HCT116 (cell line): ENCODE measurements at regions not wholly inside any gene's neighbourhood (a gene's known extent, or its start where the extent isn't known, plus 50 kb on each side); places are given as distances from the start of the nearest gene placed in this dataset.

Experiments used
- ATAC-seq: fragments of 200-7000 bp; cut with Tn5 transposase; 2 replicates; pipeline ENCODE4 v1.9.1; 2020; ENCODE audit warnings: mild to moderate bottlenecking, moderate library complexity
- BruUV-seq: library from RNA; stranded (reverse); fragments of 400-500 nt; replicated peaks from 2 replicates; lab custom pipeline; 2021; lab: Mats Ljungman, UMichigan
- CTCF ChIA-PET: fragments of 300-600 bp; sonication (Branson Sonifier 250); formaldehyde crosslinking; loops from one replicate; lab custom pipeline; 2021; ENCODE audit warnings: antibody characterized with exemption; lab: Charles Lee
- POLR2A ChIA-PET: fragments of 300-600, 350-600 bp; sonication (Branson Sonifier 250); formaldehyde crosslinking; loops from one replicate; lab custom pipeline; 2021; ENCODE audit warnings: antibody characterized with exemption; lab: Charles Lee
- RAD21 ChIA-PET, 2 experiments: fragments of 300-600 bp; sonication (Branson Sonifier 250); formaldehyde crosslinking; loops; one replicate each; lab custom pipeline; 2023; ENCODE audit warnings: low total read pairs in 2 of 2; ENCODE audit not compliant: uncharacterized antibody in 2 of 2, unreplicated experiment in 2 of 2, low non-redundant PET in 1 of 2; lab: Charles Lee
- DNase-seq: peaks from one replicate; pipeline ENCODE4 v3.0.0-alpha.2; 2010; ENCODE audit warnings: low read depth, low spot score
- H2AFZ ChIP-seq: fragments of 200-600 bp; shearing (Covaris generic), sonication (generic); 2 replicates; pipeline ENCODE4 v1.6.1; 2017; ENCODE audit warnings: low read depth, mixed run types, mixed read lengths, antibody characterized with exemption, low read length; ENCODE audit not compliant: poor library complexity, severe bottlenecking
- H3K27ac ChIP-seq: 2 replicates; pipeline ENCODE4 v1.5.1; 2012; ENCODE audit warnings: low read depth, low read length
- H3K27me3 ChIP-seq: fragments of 200-600 bp; sonication (generic); 2 replicates; pipeline ENCODE4 v1.6.1; 2016; ENCODE audit warnings: mixed run types, low read length, mixed read lengths; ENCODE audit not compliant: insufficient read depth
- H3K36me3 ChIP-seq, 2 experiments: fragments of 200-500 bp in 1 of 2; fragments of 200-600 bp in 1 of 2; sonication (Bioruptor generic) in 1 of 2; sonication (generic) in 1 of 2; 2 replicates each; pipeline versions ENCODE4 v1.5.1 to v1.6.1; 2014 to 2016; ENCODE audit warnings: low read length in 2 of 2, inconsistent platforms in 1 of 2, mixed read lengths in 1 of 2, mixed run types in 1 of 2; ENCODE audit not compliant: insufficient read depth in 2 of 2, control insufficient read depth in 1 of 2
- H3K4me1 ChIP-seq, 2 experiments: fragments of 200-600 bp in 1 of 2; sonication (generic) in 1 of 2; 2 replicates each; pipeline versions ENCODE4 v1.5.1 to v1.6.1; 2012 to 2017; ENCODE audit warnings: low read length in 2 of 2, inconsistent platforms in 1 of 2, mild to moderate bottlenecking in 1 of 2, mixed read lengths in 1 of 2, mixed run types in 1 of 2, moderate library complexity in 1 of 2; ENCODE audit not compliant: insufficient read depth in 2 of 2, control insufficient read depth in 1 of 2
- H3K4me2 ChIP-seq: fragments of 200-600 bp; sonication (generic); 2 replicates; pipeline ENCODE4 v1.6.1; 2017; ENCODE audit warnings: mixed run types, low read length, mixed read lengths
- H3K4me3 ChIP-seq, 2 experiments: fragments of 200-600 bp in 1 of 2; sonication (generic) in 1 of 2; replicated peaks in 1 of 2; 2 replicates each; pipeline ENCODE4 v1.5.1; 2011 to 2016; ENCODE audit warnings: low read length in 2 of 2, control low read depth in 1 of 2, low read depth in 1 of 2, mild to moderate bottlenecking in 1 of 2, mixed read lengths in 1 of 2, mixed run types in 1 of 2
- H3K79me2 ChIP-seq: fragments of 200-600 bp; sonication (generic); 2 replicates; pipeline ENCODE4 v1.6.1; 2017; ENCODE audit warnings: mild to moderate bottlenecking, mixed run types, low read length, moderate library complexity, mixed read lengths; ENCODE audit not compliant: insufficient read depth
- H3K9ac ChIP-seq: fragments of 200-600 bp; sonication (generic); 2 replicates; pipeline ENCODE4 v1.6.1; 2016; ENCODE audit warnings: low read length, mixed read lengths
- H3K9me2 ChIP-seq: fragments of 200-600 bp; sonication (generic), shearing (Covaris generic); 2 replicates; pipeline ENCODE4 v1.6.1; 2017; ENCODE audit warnings: mixed run types, mild to moderate bottlenecking, moderate library complexity; ENCODE audit not compliant: insufficient read depth
- H3K9me3 ChIP-seq, 2 experiments: fragments of 200-500 bp in 1 of 2; fragments of 200-600 bp in 1 of 2; sonication (Bioruptor generic) in 1 of 2; sonication (generic) in 1 of 2; 2 replicates each; pipeline ENCODE4 v1.6.1; 2014 to 2017; ENCODE audit warnings: low read length in 2 of 2, mixed read lengths in 2 of 2, inconsistent platforms in 1 of 2, low read depth in 1 of 2, mild to moderate bottlenecking in 1 of 2, mixed run types in 1 of 2, moderate library complexity in 1 of 2; ENCODE audit not compliant: control insufficient read depth in 1 of 2, insufficient read depth in 1 of 2
- H4K20me1 ChIP-seq: fragments of 200-600 bp; sonication (generic), shearing (Covaris generic); 2 replicates; pipeline ENCODE4 v1.6.1; 2017; ENCODE audit warnings: mixed run types, mild to moderate bottlenecking, moderate library complexity; ENCODE audit not compliant: insufficient read depth
- CBX3 ChIP-seq: IDR thresholded peaks from 2 replicates; pipeline ENCODE4 v1.6.1; 2012; ENCODE audit warnings: low read depth
- CTCF ChIP-seq, 3 experiments: fragments of 200-600 bp in 1 of 3; sonication (generic) in 1 of 3; IDR thresholded peaks in 2 of 3; conservative IDR thresholded peaks in 1 of 3; 2 replicates each; pipeline ENCODE4 v1.5.1; 2012 to 2017; ENCODE audit warnings: low read depth in 2 of 3, low read length in 2 of 3, antibody characterized with exemption in 1 of 3, borderline replicate concordance in 1 of 3, control low read depth in 1 of 3, mild to moderate bottlenecking in 1 of 3, mixed read lengths in 1 of 3, mixed run types in 1 of 3, moderate library complexity in 1 of 3; ENCODE audit not compliant: insufficient read depth in 1 of 3
- EGR1 ChIP-seq: IDR thresholded peaks from 2 replicates; pipeline ENCODE4 v1.6.1; 2012; ENCODE audit warnings: low read depth
- EZH2phosphoT487 ChIP-seq: fragments of 200-600 bp; IDR thresholded peaks from 2 replicates; pipeline ENCODE4 v1.6.1; 2018; ENCODE audit warnings: antibody characterized with exemption, borderline replicate concordance
- POLR2AphosphoS5 ChIP-seq: IDR thresholded peaks from 2 replicates; pipeline ENCODE4 v1.6.1; 2011; ENCODE audit warnings: mild to moderate bottlenecking, low read depth, low read length, moderate library complexity
- SIN3A ChIP-seq: IDR thresholded peaks from 2 replicates; pipeline ENCODE4 v1.6.1; 2012; ENCODE audit warnings: low read depth
- SP1 ChIP-seq: IDR thresholded peaks from 2 replicates; pipeline ENCODE4 v1.6.1; 2012; ENCODE audit warnings: low read depth
- TCF7L2 ChIP-seq: IDR thresholded peaks from 2 replicates; pipeline ENCODE4 v1.7.0; 2011; ENCODE audit warnings: borderline replicate concordance, inconsistent platforms; ENCODE audit not compliant: insufficient read depth, insufficient read length; ENCODE audit errors: extremely low read depth
- YY1 ChIP-seq: IDR thresholded peaks from 2 replicates; pipeline ENCODE4 v1.6.1; 2011; ENCODE audit warnings: low read length, low read depth, moderate library complexity, mild to moderate bottlenecking; ENCODE audit not compliant: insufficient replicate concordance; ENCODE audit errors: extremely low read depth
- ZBTB33 ChIP-seq: IDR thresholded peaks from 2 replicates; pipeline ENCODE4 v1.6.1; 2011; ENCODE audit warnings: mild to moderate bottlenecking, low read length, moderate library complexity; ENCODE audit not compliant: insufficient replicate concordance; ENCODE audit errors: extremely low read depth
- intact Hi-C: fragments of 100-400 bp; cut with micrococcal nuclease; formaldehyde crosslinking; loops from 2 replicates; pipeline ENCODE4 v1.10.0; 2022

- no peaks in the 10 kb centered on the region for H4K20me1 ChIP-seq
- ChIA-PET POLR2A (no interaction called here), CTCF (no interaction called here), RAD21 (no interaction called here)
- intact Hi-C loops = no loop called here
- ATAC-seq (no peak), DNase-seq (no peak)
- no peaks in the 10 kb centered on the region for H3K36me3 ChIP-seq
- no peaks in the 10 kb centered on the region for H3K27me3 ChIP-seq
- no peaks in the 10 kb centered on the region for H3K79me2 ChIP-seq
- H3K4me1 ChIP-seq = no peaks in the 10 kb centered on the region
- no TSS peak for BruUV-seq
- H2AFZ ChIP-seq = no peak overlapping the region
- H3K9me2 ChIP-seq = no peaks in the 10 kb centered on the region
- H3K9me3 ChIP-seq = no peaks in the 10 kb centered on the region
- H3K4me2 ChIP-seq = no peak overlapping the region
- H3K9ac ChIP-seq = no peak overlapping the region
- H3K4me3 ChIP-seq = no peak overlapping the region
- TF ChIP-seq SP1 (no peak), TCF7L2 (no peak), CBX3 (no peak), EZH2phosphoT487 (no peak), POLR2AphosphoS5 (no peak), CTCF (IDR thresholded peaks at IDR 0.05 in 2 of 3, conservative IDR thresholded peaks at IDR 0.05 in 1 of 3; ENCODE audit: borderline replicate concordance in 1 of 3, insufficient read depth in 1 of 3, low read depth in 2 of 3, low read length in 2 of 3) (no peak), EGR1 (no peak), SIN3A (no peak), YY1 (no peak), ZBTB33 (no peak)
- H3K27ac ChIP-seq = no peak overlapping the region
Measured at GRCh38 chr4:128468123-128468989, 180.7 kb upstream of the PGRMC2 start.
